Lower leg skin (tissue), 4 donors: ENCODE measurements at regions not wholly inside any gene's neighbourhood (a gene's known extent, or its start where the extent isn't known, plus 50 kb on each side); places are given as distances from the start of the nearest gene placed in this dataset.

ENCODE experiments used
- DNase-seq, 2 donors: peaks; one replicate each; pipeline ENCODE4 v3.0.0-alpha.2; 2019; ENCODE audit warnings: low spot score in 2 of 2
- H3K4me3 ChIP-seq: fragments of 200-600 bp; sonication (generic); 2 replicates; pipeline ENCODE4 v1.5.1; 2017; ENCODE audit warnings: mild to moderate bottlenecking, low read depth; ENCODE audit not compliant: poor library complexity, severe bottlenecking
- POLR2A ChIP-seq, 2 donors: fragments of 450-650 bp; IDR thresholded peaks; one replicate each; pipeline ENCODE4 v1.6.1; 2016 to 2017; ENCODE audit warnings: antibody characterized with exemption in 2 of 2, mild to moderate bottlenecking in 1 of 2, moderate library complexity in 1 of 2
- WGBS, 2 donors: methylation state at CpG; one replicate each; pipeline ENCODE4 v1.1.5; 2018; 5-methylcytosine and 5-hydroxymethylcytosine counted together
- intact Hi-C: fragments of 100-400 bp; cut with DNase I; formaldehyde crosslinking; loops from one replicate; pipeline ENCODE4 v1.15.0; 2023; ENCODE audit warnings: low total_unique reads
- TF ChIP-seq, protein P1 (sequence below), 3 donors: fragments of 450-650 bp; IDR thresholded peaks; one replicate each; pipeline ENCODE4 v1.5.1; 2016; ENCODE audit warnings: antibody characterized with exemption in 3 of 3, mild to moderate bottlenecking in 3 of 3, moderate library complexity in 2 of 3

DNA sequence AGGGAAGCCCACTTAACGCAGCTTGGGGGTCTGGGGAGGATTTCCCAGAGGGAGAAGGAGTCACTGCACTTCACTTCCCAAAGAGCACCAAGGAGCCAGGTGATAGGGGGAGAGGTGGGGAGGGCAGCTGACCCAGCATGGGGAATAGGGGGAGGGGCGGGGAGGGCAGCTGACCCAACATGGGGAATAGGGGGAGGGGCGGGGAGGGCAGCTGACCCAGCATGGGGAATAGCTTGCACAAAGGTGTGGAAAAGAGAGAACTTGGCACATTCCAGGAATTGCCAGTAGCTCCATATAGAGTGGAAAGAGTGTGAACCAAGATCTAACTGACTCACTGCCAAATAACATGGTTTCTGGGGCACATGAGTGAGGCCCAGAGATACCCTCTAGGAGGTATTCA is 110.3 kb downstream of the CCT6B start:
- H3K4me3 ChIP-seq = no peak overlapping the region
- intact Hi-C loops = no loop called here
- no peak for DNase-seq
- TF ChIP-seq, protein P1, sequence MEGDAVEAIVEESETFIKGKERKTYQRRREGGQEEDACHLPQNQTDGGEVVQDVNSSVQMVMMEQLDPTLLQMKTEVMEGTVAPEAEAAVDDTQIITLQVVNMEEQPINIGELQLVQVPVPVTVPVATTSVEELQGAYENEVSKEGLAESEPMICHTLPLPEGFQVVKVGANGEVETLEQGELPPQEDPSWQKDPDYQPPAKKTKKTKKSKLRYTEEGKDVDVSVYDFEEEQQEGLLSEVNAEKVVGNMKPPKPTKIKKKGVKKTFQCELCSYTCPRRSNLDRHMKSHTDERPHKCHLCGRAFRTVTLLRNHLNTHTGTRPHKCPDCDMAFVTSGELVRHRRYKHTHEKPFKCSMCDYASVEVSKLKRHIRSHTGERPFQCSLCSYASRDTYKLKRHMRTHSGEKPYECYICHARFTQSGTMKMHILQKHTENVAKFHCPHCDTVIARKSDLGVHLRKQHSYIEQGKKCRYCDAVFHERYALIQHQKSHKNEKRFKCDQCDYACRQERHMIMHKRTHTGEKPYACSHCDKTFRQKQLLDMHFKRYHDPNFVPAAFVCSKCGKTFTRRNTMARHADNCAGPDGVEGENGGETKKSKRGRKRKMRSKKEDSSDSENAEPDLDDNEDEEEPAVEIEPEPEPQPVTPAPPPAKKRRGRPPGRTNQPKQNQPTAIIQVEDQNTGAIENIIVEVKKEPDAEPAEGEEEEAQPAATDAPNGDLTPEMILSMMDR (IDR thresholded peaks at IDR 0.05) = no peak
- no peak for TF ChIP-seq POLR2A (IDR thresholded peaks at IDR 0.05)
- WGBS, 2 donors = 83% methylated on average over 3 of the region's 3 CpGs

DNA sequence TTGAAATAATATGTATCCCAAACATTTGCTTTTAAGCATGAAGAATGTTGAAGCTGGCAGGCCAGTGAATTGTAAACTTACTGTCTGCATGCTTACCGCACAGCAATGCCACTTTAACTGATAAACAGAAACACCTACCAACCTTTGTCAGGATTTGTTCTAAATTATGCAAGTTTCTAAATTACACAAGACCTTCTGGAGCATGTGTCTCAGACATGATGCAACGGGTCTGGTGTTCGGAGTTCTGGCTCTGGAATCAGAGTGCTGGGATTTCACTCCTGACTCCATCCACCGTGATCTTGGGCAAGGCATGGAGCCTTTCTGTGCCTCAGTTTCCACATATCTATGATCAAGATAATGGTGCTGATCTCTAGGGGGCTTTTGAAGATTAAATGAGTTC is 111.2 kb downstream of the CCT6B start:
- 48 to 49% methylated on average over 4 of the region's 4 CpGs for WGBS, 2 donors
- intact Hi-C loops = no loop called here
- TF ChIP-seq, protein P1 (IDR thresholded peaks at IDR 0.05) = no peak
- TF ChIP-seq POLR2A (IDR thresholded peaks at IDR 0.05) = no peak
- H3K4me3 ChIP-seq = no peak overlapping the region
- DNase-seq = no peak

DNA sequence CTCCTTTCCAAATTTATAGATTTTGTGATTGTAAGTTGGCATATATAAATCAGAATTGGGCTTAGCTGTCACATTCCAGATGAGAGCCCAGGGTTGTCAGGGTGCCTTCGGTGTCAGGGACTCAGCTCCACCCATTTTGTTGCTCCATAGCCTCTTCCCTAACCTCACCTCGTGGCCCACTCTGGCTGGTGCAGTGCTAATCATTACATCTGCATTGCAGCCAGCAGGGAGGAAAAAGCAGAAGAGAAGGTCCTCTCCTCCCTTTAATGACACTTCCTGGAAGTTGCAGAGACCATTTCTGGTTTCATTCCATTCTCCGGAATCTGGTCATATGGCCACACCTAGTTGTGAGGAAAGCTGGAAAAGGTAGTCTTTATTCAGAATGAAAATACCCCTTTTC is 113.3 kb downstream of the CCT6B start:
- WGBS, 2 donors = 47% methylated on average over 3 of the region's 3 CpGs
- intact Hi-C loops = no loop called here
- H3K4me3 ChIP-seq = no peak overlapping the region
- TF ChIP-seq, protein P1 (IDR thresholded peaks at IDR 0.05) = no peak
- TF ChIP-seq POLR2A (IDR thresholded peaks at IDR 0.05) = no peak
- DNase-seq = no peak

DNA sequence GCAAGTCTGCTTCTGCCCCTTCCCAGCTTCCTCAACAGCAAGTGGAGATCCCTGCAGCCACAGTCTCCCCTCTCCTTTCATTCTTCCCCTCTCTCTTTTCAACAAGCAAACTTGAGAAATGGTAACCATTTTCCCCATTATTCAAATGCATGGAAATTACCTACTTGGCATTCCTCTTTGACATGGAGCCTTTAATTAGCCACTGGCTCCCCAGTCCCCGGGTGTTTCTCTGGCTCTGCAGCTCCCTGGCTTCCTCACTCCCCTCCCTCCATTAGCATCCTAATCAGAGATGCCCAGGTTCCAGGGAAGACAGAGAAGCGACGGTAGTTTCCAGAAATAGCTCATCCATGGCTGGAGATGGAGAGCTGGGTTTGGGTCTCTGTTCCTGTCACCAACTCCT is 116.0 kb downstream of the CCT6B start:
- intact Hi-C loops = no loop called here
- no peak for DNase-seq
- no peak overlapping the region for H3K4me3 ChIP-seq
- no peak for TF ChIP-seq POLR2A (IDR thresholded peaks at IDR 0.05)
- TF ChIP-seq, protein P1 (IDR thresholded peaks at IDR 0.05) = no peak
- 43 to 57% methylated on average over 3 of the region's 3 CpGs for WGBS, 2 donors

DNA sequence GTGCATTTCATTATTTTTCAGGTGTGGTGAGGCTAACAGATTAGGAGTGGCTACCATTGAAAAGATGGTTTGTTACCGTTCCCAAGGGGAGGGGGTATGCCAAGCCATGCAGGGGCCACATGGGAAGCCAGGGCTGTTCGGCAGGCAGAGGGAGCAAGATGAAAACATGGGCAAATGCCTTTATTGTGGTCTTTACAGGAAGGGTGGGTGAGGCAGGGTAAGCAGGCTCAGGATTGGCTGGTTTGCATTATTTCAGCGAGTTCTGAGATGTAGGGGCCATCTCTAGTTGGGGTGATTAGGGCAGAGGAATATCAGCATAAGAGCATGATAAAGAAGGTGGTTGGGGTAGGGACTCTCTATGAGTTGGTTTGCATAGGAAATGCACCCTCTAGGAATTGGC is 117.6 kb downstream of the CCT6B start:
- WGBS, 2 donors = 53 to 63% methylated on average over 3 of the region's 3 CpGs
- intact Hi-C loops = no loop called here
- TF ChIP-seq POLR2A (IDR thresholded peaks at IDR 0.05) = no peak
- TF ChIP-seq, protein P1 (IDR thresholded peaks at IDR 0.05) = no peak
- H3K4me3 ChIP-seq = no peak overlapping the region
- DNase-seq = no peak

DNA sequence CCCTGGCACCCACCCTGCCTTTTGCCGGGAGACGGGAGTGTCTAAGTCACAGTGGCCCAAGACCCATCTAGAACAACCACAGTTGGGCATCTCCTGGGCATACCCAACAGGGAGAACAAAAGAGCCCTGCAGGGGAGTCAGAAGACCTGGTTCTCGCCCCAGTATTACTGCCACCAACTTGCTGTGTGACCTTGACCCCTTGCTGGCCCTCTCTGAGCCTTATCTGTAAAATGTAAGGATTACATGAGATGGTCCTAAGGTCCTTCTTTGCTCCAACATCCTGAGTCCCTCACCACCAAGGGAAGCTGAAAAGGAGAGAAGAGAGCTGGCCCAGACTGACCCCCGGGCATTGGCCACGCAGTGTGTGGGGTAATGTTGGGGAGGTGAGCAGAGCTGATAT is 119.0 kb downstream of the CCT6B start:
- DNase-seq = no peak
- 93 to 98% methylated on average over 5 of the region's 5 CpGs for WGBS, 2 donors
- intact Hi-C loops = no loop called here

More for the DNA sequence above, 119.0 kb downstream of the CCT6B start:
- H3K4me3 ChIP-seq = no peak overlapping the region
- TF ChIP-seq POLR2A (IDR thresholded peaks at IDR 0.05) = no peak
- TF ChIP-seq, protein P1 (IDR thresholded peaks at IDR 0.05) = no peak
